ENCODE measurements at regions not wholly inside any gene's neighbourhood (a gene's known extent, or its start where the extent isn't known, plus 50 kb on each side); places are given as distances from the start of the nearest gene placed in this dataset.

DNA sequence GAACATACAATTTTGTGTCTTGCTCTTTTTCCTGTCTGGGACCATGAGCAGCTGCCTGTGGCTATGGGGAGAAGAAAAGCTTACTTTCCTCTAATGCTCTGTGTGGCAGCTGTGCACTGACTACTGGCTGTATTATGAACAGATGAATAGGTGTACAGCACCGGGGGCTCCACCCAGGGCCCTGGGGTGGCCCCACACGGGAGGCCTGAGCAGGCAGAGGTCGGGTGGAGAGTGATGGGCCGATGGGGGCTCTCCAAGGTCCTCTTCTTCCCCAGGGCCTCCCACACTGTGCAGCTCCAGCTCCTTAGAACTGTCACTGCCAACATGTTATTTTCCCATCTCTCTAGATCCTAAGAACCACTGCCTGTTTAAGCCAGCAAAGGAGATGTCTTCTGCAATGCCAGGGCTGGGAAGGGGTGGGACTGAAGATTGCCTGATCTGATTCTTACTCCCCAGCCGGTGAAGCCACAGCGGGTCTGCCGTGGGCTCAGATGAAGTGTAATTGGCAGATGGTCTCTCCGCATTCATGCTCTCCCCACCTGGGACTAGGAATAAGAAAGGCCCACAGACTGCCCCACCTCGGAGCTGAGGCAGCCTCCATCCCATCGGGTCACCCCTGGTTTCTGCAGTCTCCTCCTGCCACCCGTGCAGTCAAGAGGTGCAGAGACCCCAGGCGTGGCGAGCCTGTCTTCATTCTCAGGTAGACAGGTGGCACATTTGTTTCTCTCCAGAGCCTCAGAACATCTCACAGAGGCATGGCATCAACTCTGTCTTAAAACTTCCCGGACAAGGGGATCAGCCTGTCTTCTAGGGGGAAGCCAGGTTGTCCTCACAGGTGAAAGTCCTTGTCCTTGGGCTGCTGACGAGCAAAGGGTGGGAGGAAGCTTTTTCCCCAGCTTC lies 186.5 kb upstream of the GALNT2 start:
- DNase-seq (ENCODE audit: low spot score in 2 of 2, unreplicated experiment in 2 of 2), result peak in 1 of 2 experiments; percentile 33
- Mint-ChIP-seq H3K4me3 (no peak overlapping the region), H3K9me3 (no peaks in the 10 kb centered on the region), H3K4me1 (no peaks in the 10 kb centered on the region), H3K27me3 (ENCODE audit: low read depth) (peaks cover 60% of the 10 kb centered on the region), H3K27ac (no peak overlapping the region), H3K36me3 (no peaks in the 10 kb centered on the region)
- TF ChIP-seq, protein P1, sequence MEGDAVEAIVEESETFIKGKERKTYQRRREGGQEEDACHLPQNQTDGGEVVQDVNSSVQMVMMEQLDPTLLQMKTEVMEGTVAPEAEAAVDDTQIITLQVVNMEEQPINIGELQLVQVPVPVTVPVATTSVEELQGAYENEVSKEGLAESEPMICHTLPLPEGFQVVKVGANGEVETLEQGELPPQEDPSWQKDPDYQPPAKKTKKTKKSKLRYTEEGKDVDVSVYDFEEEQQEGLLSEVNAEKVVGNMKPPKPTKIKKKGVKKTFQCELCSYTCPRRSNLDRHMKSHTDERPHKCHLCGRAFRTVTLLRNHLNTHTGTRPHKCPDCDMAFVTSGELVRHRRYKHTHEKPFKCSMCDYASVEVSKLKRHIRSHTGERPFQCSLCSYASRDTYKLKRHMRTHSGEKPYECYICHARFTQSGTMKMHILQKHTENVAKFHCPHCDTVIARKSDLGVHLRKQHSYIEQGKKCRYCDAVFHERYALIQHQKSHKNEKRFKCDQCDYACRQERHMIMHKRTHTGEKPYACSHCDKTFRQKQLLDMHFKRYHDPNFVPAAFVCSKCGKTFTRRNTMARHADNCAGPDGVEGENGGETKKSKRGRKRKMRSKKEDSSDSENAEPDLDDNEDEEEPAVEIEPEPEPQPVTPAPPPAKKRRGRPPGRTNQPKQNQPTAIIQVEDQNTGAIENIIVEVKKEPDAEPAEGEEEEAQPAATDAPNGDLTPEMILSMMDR (IDR thresholded peaks at IDR 0.05; ENCODE audit: unreplicated experiment), result no peak

DNA sequence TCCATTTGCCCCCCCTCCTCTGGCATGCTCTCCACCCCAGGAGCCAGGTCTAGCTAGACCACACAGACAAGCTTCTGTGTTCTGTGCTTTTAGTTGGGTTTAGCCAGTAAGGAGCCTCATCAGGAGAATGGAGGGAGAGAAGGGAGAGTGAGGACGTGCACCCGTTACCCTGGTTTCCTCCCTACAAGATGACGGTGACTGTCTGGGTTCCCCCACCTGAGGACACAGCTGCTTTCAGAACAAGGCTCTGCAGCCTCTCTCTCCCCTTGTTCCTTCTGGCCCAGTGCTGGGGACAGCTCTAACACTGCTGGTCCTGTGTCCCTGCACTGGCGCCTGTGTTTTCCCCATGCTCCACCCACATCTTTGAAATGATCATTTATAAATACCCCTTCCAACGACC lies 184.4 kb upstream of the GALNT2 start:
- H3K4me1 Mint-ChIP-seq, result no peaks in the 10 kb centered on the region
- peaks cover 6% of the 10 kb centered on the region for H3K9me3 Mint-ChIP-seq
- H3K4me3 Mint-ChIP-seq, result no peak overlapping the region
- H3K36me3 Mint-ChIP-seq, result no peaks in the 10 kb centered on the region
- H3K27me3 Mint-ChIP-seq (ENCODE audit: low read depth), result peaks cover 59% of the 10 kb centered on the region
- H3K27ac Mint-ChIP-seq, result no peak overlapping the region
- TF ChIP-seq, protein P1 (IDR thresholded peaks at IDR 0.05; ENCODE audit: unreplicated experiment), result no peak
- DNase-seq (ENCODE audit: low spot score in 2 of 2, unreplicated experiment in 2 of 2), result peak in 1 of 2 experiments; percentile 16

DNA sequence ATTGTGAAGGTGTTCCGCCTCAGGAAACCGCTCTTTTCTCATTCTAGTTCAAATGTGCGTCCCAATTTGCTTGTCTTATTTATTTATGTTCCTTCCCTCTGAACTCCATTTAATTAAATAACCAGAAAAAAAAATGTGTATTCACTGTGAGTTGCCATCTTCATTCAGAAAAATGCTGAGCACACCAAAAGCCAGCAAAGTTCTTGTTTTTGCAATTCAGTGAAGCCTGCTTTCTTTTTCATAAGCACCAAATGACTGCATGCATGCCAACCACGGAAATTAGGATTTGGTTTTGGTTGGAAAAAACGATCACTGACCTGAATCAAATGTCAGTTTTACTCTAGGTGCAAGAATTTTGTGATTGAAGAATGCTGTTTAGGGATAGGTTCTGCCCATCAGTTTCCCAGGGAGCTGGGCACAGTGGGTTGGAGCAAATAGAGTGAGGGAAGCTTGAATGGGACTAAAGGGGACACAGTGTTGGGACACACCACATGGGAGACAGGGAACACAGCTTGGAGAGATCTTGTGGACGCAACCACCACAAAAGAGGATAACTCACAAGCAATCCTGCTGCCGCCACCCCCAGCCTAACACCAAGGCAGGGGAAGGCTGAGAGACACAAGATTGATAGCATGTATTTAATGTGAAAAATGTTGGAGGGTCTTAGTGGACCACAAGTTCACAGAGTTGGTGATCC lies 183.4 kb upstream of the GALNT2 start:
- peak in 1 of 2 experiments; percentile 24 for DNase-seq (ENCODE audit: low spot score in 2 of 2, unreplicated experiment in 2 of 2)
- Mint-ChIP-seq H3K27me3 (ENCODE audit: low read depth) (peaks cover 53% of the 10 kb centered on the region), H3K9me3 (peaks cover 11% of the 10 kb centered on the region), H3K36me3 (no peaks in the 10 kb centered on the region), H3K4me3 (no peak overlapping the region), H3K4me1 (no peaks in the 10 kb centered on the region), H3K27ac (no peak overlapping the region)
- TF ChIP-seq, protein P1 (IDR thresholded peaks at IDR 0.05; ENCODE audit: unreplicated experiment), result no peak

DNA sequence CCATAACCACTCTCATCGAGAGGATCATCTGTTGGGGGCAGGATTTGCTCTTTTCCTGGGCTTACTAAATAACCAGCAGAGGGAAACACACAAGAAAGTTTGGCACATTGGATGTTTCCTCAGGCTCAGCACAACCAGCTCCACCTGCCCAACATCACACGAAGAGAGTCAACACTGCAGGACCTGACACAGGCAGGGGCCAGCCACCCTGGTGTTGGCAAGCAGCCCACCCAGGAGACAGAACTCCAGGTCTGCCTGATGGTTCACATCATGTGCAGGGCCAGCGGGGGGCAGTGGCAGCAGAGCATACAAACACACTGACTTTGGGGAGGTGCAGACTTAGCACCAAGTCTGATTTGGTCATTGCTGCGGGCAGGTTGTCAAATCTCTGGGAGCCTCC lies 182.3 kb upstream of the GALNT2 start:
- Mint-ChIP-seq H3K9me3 (peaks cover 16% of the 10 kb centered on the region), H3K27ac (no peak overlapping the region), H3K4me3 (no peak overlapping the region), H3K27me3 (ENCODE audit: low read depth) (peaks cover 42% of the 10 kb centered on the region), H3K4me1 (no peaks in the 10 kb centered on the region), H3K36me3 (no peaks in the 10 kb centered on the region)
- TF ChIP-seq, protein P1 (IDR thresholded peaks at IDR 0.05; ENCODE audit: unreplicated experiment), result no peak
- DNase-seq (ENCODE audit: low spot score in 2 of 2, unreplicated experiment in 2 of 2), result peak in 1 of 2 experiments; percentile 37

DNA sequence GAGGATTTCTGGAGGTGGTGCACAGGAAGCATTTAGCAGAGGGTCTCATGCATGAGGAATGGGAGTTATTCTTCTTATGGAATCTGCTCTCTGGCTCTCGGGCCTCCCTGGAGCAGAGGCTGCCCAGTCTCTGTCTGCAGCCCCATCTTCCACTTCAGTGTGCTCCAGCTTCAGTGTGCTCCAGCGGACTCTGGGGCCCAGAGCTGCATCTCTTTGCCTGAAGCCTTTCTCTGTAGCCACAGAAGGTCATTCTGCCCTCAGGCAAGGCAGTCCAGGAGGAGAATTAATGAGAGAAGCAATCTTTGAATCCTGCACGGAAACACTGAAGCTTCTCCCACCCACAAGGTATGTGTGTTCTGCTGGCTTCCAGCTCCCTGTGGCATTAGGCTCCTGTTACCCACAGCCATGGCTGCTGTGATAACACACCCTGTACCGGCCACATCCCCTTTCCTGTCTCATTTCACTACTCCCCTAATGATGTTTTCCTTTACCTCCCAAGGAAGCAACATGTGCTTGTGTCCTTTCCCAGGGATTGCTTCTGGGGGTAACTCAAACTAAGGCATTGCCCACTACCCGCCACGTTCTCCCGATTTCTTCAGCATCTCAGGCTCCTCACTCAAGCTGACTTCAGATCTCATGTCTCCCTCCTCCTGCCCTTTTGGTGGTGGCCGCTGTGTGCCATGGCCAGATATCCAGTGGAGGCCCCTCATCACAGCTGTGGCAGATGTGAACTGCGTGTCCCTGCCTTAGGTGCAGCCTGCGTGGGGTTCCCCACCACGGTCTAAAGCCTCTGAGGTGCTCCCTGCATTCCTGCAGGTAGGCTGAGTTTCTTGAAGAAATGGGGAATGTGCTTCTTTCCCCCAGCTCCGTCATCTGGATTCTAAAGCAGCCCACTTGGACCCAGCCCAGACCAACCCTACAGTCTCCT lies 181.2 kb upstream of the GALNT2 start:
- TF ChIP-seq, protein P1 (IDR thresholded peaks at IDR 0.05; ENCODE audit: unreplicated experiment), result no peak
- no peak overlapping the region for H3K27ac Mint-ChIP-seq
- DNase-seq (ENCODE audit: low spot score in 2 of 2, unreplicated experiment in 2 of 2), result peak in 1 of 2 experiments; percentile 24
- no peaks in the 10 kb centered on the region for H3K4me1 Mint-ChIP-seq
- H3K27me3 Mint-ChIP-seq (ENCODE audit: low read depth), result peaks cover 33% of the 10 kb centered on the region
- H3K9me3 Mint-ChIP-seq, result peaks cover 16% of the 10 kb centered on the region
- H3K36me3 Mint-ChIP-seq, result no peaks in the 10 kb centered on the region
- no peak overlapping the region for H3K4me3 Mint-ChIP-seq

All from mesothelial cell of epicardium (in vitro differentiated cells).